Smooth muscle cell (in vitro differentiated cells): ENCODE measurements at regions not wholly inside any gene's neighbourhood (a gene's known extent, or its start where the extent isn't known, plus 50 kb on each side); places are given as distances from the start of the nearest gene placed in this dataset.

Source experiments
- DNase-seq: peaks from one replicate; lab custom pipeline; 2025; ENCODE audit not compliant: unreplicated experiment; lab: John Stamatoyannopoulos, UW
- H2AFZ ChIP-seq: fragments of 200-600 bp; sonication (generic); 2 replicates; pipeline ENCODE4 v1.6.0; 2016; ENCODE audit warnings: antibody characterized with exemption, low read depth, mild to moderate bottlenecking
- H3F3A ChIP-seq: fragments of 200-600 bp; sonication (generic); 2 replicates; pipeline ENCODE4 v1.6.0; 2017; ENCODE audit warnings: antibody characterized with exemption, low read depth
- H3K27ac ChIP-seq: fragments of 200-600 bp; sonication (generic); 2 replicates; pipeline ENCODE4 v1.5.1; 2016; ENCODE audit warnings: low read depth, mild to moderate bottlenecking
- H3K27me3 ChIP-seq: fragments of 200-600 bp; sonication (generic); 2 replicates; pipeline ENCODE4 v1.6.1; 2016; ENCODE audit warnings: low read depth, mild to moderate bottlenecking
- H3K36me3 ChIP-seq: fragments of 200-600 bp; sonication (generic); 2 replicates; pipeline ENCODE4 v1.5.1; 2016; ENCODE audit warnings: low read depth
- H3K4me1 ChIP-seq: fragments of 200-600 bp; sonication (generic); 2 replicates; pipeline ENCODE4 v1.5.1; 2016; ENCODE audit warnings: low read depth
- H3K4me2 ChIP-seq: fragments of 200-600 bp; sonication (generic); 2 replicates; pipeline ENCODE4 v1.6.0; 2016; ENCODE audit warnings: mild to moderate bottlenecking
- H3K4me3 ChIP-seq: fragments of 200-600 bp; sonication (generic); 2 replicates; pipeline ENCODE4 v1.5.1; 2016; ENCODE audit warnings: mild to moderate bottlenecking
- H3K79me2 ChIP-seq: fragments of 200-600 bp; sonication (generic); 2 replicates; pipeline ENCODE4 v1.6.0; 2016; ENCODE audit warnings: low read depth, mild to moderate bottlenecking
- H3K9ac ChIP-seq: fragments of 200-600 bp; sonication (generic); 2 replicates; pipeline ENCODE4 v1.6.0; 2016; ENCODE audit warnings: low read depth
- H3K9me3 ChIP-seq: fragments of 200-600 bp; sonication (generic); replicated peaks from 2 replicates; pipeline ENCODE4 v1.5.1; 2016; ENCODE audit warnings: low read depth
- H4K20me1 ChIP-seq: fragments of 200-600 bp; sonication (generic); 2 replicates; pipeline ENCODE4 v1.6.0; 2016; ENCODE audit warnings: low read depth
- CTCF ChIP-seq: fragments of 200-600 bp; sonication (generic); IDR thresholded peaks from 2 replicates; pipeline ENCODE4 v1.5.1; 2017; ENCODE audit warnings: borderline replicate concordance, mild to moderate bottlenecking, antibody characterized with exemption; ENCODE audit not compliant: insufficient read depth, poor library complexity, severe bottlenecking
- WGBS: methylation state at CpG from one replicate; pipeline ENCODE4 v1.1.7; 2016; ENCODE audit warnings: low lambda C conversion rate; 5-methylcytosine and 5-hydroxymethylcytosine counted together

- DNase-seq: no peak
- TF ChIP-seq CTCF: no peak
- Histone ChIP-seq H3K27me3 (peaks cover 4% of the 10 kb centered on the region), H3K9me3 (no peaks in the 10 kb centered on the region), H3K9ac (no peak overlapping the region), H3K79me2 (no peaks in the 10 kb centered on the region), H3K36me3 (no peaks in the 10 kb centered on the region), H3F3A (no peaks in the 10 kb centered on the region), H3K4me3 (no peak overlapping the region), H3K27ac (no peak overlapping the region), H3K4me1 (no peaks in the 10 kb centered on the region), H4K20me1 (no peaks in the 10 kb centered on the region), H3K4me2 (no peak overlapping the region), H2AFZ (no peak overlapping the region)
- 94% methylated on average over 11 of the region's 11 CpGs for WGBS
These were observed 239.8 kb downstream of the TFCP2L1 start for GRCh38 chr2:121045245-121045644.

GRCh38 chr2:121046335-121046734, 238.7 kb downstream of the TFCP2L1 start:
- Histone ChIP-seq H3K4me2 (no peak overlapping the region), H3K79me2 (no peaks in the 10 kb centered on the region), H2AFZ (no peak overlapping the region), H4K20me1 (no peaks in the 10 kb centered on the region), H3K27ac (no peak overlapping the region), H3K4me1 (no peaks in the 10 kb centered on the region), H3K4me3 (no peak overlapping the region), H3K27me3 (peaks cover 4% of the 10 kb centered on the region), H3K36me3 (no peaks in the 10 kb centered on the region), H3K9ac (no peak overlapping the region), H3K9me3 (no peaks in the 10 kb centered on the region), H3F3A (no peaks in the 10 kb centered on the region)
- 62% methylated on average over 4 of the region's 4 CpGs for WGBS
- no peak for TF ChIP-seq CTCF
- DNase-seq: no peak

GRCh38 chr2:121047383-121047782, 237.6 kb downstream of the TFCP2L1 start:
- Histone ChIP-seq H3K4me3 (no peak overlapping the region), H3K36me3 (no peaks in the 10 kb centered on the region), H3K27ac (no peak overlapping the region), H4K20me1 (no peaks in the 10 kb centered on the region), H3K4me2 (no peak overlapping the region), H3K9me3 (no peaks in the 10 kb centered on the region), H3K27me3 (peaks cover 4% of the 10 kb centered on the region), H2AFZ (no peak overlapping the region), H3K9ac (no peak overlapping the region), H3F3A (no peaks in the 10 kb centered on the region), H3K4me1 (no peaks in the 10 kb centered on the region), H3K79me2 (no peaks in the 10 kb centered on the region)
- DNase-seq: no peak
- WGBS: 95% methylated on average over 4 of the region's 4 CpGs
- no peak for TF ChIP-seq CTCF

- Histone ChIP-seq H3K4me1 (no peaks in the 10 kb centered on the region), H3K4me2 (no peak overlapping the region), H3F3A (no peaks in the 10 kb centered on the region), H3K79me2 (no peaks in the 10 kb centered on the region), H4K20me1 (no peaks in the 10 kb centered on the region), H3K9me3 (no peaks in the 10 kb centered on the region), H3K27me3 (no peaks in the 10 kb centered on the region), H3K27ac (no peak overlapping the region), H3K9ac (no peak overlapping the region), H3K4me3 (no peak overlapping the region), H2AFZ (no peak overlapping the region), H3K36me3 (no peaks in the 10 kb centered on the region)
- no peak for TF ChIP-seq CTCF
- WGBS: 96% methylated on average over 2 of the region's 2 CpGs
- DNase-seq: no peak
These were observed 235.9 kb downstream of the TFCP2L1 start for GRCh38 chr2:121049131-121049530.
